Activated T-cell treated with anti-CD3 and anti-CD28 coated beads for 24 hours (primary cell): ENCODE measurements at regions not wholly inside any gene's neighbourhood (a gene's known extent, or its start where the extent isn't known, plus 50 kb on each side); places are given as distances from the start of the nearest gene placed in this dataset.
"Not testable (repeated sequence)": the region's sequence is repeated elsewhere in the genome, so short reads cannot be mapped to it uniquely, and the experiment has no call there.

ENCODE experiments used
- DNase-seq: peaks from one replicate; pipeline ENCODE4 v3.0.0-alpha.2; 2020; ENCODE audit warnings: low read depth

DNA sequence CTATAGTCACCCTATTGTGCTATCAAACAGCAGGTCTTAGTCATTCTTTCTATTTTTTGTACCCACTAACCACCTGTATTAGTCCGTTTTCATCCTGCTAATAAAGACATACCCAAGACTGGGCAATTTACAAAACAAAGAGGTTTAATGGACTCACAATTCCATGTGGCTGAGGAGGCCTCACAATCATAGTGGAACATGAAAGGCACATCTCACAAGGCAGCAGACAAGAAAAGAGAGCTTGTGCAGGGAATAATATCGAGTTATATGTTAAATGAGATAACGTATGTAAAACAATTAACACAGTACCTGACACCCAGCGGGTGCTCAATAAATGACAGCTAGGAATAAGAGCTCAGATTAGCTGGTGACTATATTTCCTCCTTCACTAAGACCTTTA lies 88.1 kb upstream of the WDR44 start:
- no peak for DNase-seq

GRCh38 chrX:118259213-118259612 lies 86.7 kb upstream of the WDR44 start:
- no peak for DNase-seq

DNA sequence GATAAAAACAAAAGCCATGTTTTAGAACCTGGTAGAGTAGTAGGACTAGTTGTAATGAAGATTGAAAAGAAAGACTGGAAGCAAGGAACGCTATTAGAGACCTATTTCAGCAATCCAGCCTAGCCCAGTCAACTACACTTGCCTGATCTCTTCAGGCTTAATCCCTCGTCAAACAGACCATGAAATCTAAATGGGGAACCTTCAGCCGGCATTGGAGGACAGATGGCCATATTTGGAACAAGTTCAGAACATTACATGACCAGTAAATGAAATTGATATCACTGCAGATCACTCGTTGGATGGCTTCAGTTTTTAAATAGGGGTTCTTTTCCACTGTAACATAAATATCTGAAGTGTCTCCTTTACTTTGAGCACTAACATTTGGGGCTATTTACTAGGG lies 84.8 kb upstream of the WDR44 start:
- DNase-seq: no peak

DNA sequence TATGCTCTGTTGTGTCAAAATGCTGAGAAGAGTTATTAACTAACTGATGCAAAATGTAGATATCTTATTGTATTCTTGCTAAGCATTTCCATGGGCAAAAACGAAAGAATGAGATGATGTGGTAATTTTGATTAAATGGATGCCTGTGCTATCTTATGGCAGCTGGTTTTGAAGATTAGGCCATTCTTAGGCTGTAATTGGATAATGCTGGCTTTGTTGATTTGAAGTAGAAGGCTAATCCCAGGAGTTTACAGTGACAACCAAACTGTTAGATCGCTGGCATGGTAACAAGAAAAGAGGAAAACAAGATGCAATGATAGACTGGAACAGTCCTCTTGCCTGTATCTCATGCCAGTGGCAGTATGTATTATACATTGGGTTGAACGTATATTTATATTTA lies 74.1 kb upstream of the WDR44 start:
- no peak for DNase-seq

GRCh38 chrX:118272242-118272641 lies 73.7 kb upstream of the WDR44 start:
- DNase-seq: no peak

DNA sequence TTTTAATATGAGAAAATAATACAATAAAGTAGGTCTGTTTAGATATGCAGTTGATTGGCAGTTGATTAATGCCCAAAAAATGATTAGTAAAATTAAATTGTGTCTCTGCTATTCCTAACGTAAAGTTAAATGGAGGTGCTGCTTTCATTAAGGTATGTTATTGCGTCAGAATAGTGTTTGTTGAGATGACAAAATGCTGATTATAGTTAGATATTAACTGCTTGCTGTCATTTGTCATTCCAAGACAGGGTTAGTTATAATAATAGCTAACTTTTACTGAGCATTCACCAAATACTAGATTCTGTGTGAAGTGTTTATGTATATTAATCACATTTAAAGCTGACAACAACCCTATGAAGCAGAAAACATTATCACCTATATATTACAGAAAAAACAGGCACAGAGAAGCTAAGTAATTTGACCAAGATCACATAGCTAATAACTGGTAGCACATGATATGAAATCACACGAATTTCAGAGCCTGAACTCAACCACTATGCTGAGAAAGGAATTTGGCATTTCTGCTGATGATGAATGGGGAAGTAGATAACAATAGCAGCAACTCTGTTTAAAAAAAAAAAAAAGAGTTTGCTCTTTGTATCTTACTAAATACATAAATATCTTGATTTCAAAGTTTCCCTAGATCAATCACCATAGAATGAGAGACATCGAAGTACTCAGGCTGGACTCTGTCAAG lies 59.7 kb upstream of the WDR44 start:
- no peak for DNase-seq

- not testable (repeated sequence) for DNase-seq
These were observed 50.1 kb upstream of the WDR44 start for GRCh38 chrX:118295818-118296217.
